ENCODE measurements at regions not wholly inside any gene's neighbourhood (a gene's known extent, or its start where the extent isn't known, plus 50 kb on each side); places are given as distances from the start of the nearest gene placed in this dataset.

DNA sequence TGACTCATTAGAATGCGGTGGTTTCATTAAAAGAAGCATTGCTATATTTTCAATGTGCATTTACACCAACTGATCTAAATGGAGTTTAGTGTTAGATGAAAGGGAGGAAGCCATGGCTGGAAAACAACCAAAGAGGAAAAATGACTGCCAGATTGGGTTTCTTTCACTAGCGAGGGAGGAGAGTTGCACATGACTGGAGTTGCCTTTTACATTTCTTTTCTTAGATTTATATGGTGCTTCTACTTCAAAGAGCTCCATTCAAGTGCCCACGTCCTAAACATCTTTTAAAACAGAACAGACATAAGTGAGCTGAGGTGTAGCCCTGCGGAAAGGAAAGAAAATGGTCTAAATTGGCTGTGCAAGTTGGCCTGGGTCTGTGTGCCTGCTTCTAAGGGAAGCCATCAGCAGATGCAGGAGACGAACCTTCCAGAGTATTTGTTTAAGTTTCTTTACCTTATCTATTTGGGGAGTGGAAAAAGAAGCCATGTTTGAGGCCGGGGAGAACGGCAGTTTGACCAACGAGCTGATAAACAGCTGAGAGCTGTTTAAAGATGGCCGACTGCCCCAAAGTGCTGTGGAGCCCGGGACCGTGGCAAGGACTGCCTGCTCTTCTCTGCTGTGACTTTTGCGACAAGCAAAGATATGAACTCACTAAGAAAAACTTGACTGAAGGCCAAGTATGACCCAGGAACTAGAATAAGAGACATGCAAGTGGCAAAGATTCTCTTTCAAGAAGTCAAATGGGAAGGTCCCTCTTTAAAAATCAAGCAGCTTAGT is 327.0 kb downstream of the ZNF516 start:
- DNase-seq = no peak
- 91 to 96% methylated on average over 8 to 12 of the region's 12 CpGs for WGBS, 2 experiments (ENCODE audit: insufficient coverage in 1 of 2, insufficient read length in 1 of 2)
- no peak overlapping the region for H3K4me3 ChIP-seq (ENCODE audit: low read length)
- Mint-ChIP-seq H3K9me3 (no peaks in the 10 kb centered on the region), H3K4me3 (no peak overlapping the region), H3K27me3 (ENCODE audit: insufficient read depth) (no peaks in the 10 kb centered on the region), H3K4me1 (peaks cover 8% of the 10 kb centered on the region), H3K36me3 (ENCODE audit: low read depth) (no peaks in the 10 kb centered on the region), H3K27ac (peak overlapping the region; percentile 46)
- H3K9ac ChIP-seq (ENCODE audit: extremely low read depth, low read length, poor library complexity, severe bottlenecking) = no peak overlapping the region
- no peaks in the 10 kb centered on the region for H3K4me1 ChIP-seq (ENCODE audit: control insufficient read depth, insufficient read depth, low read length)
- no peaks in the 10 kb centered on the region for H3K9me3 ChIP-seq (ENCODE audit: control insufficient read depth, low read length)
- TF ChIP-seq, protein P1, sequence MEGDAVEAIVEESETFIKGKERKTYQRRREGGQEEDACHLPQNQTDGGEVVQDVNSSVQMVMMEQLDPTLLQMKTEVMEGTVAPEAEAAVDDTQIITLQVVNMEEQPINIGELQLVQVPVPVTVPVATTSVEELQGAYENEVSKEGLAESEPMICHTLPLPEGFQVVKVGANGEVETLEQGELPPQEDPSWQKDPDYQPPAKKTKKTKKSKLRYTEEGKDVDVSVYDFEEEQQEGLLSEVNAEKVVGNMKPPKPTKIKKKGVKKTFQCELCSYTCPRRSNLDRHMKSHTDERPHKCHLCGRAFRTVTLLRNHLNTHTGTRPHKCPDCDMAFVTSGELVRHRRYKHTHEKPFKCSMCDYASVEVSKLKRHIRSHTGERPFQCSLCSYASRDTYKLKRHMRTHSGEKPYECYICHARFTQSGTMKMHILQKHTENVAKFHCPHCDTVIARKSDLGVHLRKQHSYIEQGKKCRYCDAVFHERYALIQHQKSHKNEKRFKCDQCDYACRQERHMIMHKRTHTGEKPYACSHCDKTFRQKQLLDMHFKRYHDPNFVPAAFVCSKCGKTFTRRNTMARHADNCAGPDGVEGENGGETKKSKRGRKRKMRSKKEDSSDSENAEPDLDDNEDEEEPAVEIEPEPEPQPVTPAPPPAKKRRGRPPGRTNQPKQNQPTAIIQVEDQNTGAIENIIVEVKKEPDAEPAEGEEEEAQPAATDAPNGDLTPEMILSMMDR (conservative IDR thresholded peaks at IDR 0.05) = no peak
- H3K27me3 ChIP-seq (ENCODE audit: control insufficient read depth, insufficient read depth, low read length, poor library complexity, severe bottlenecking) = no peaks in the 10 kb centered on the region
- H3K36me3 ChIP-seq (ENCODE audit: control insufficient read depth, insufficient read depth, low read length) = no peaks in the 10 kb centered on the region
- no peak overlapping the region for H3K27ac ChIP-seq (ENCODE audit: low read depth, low read length)

DNA sequence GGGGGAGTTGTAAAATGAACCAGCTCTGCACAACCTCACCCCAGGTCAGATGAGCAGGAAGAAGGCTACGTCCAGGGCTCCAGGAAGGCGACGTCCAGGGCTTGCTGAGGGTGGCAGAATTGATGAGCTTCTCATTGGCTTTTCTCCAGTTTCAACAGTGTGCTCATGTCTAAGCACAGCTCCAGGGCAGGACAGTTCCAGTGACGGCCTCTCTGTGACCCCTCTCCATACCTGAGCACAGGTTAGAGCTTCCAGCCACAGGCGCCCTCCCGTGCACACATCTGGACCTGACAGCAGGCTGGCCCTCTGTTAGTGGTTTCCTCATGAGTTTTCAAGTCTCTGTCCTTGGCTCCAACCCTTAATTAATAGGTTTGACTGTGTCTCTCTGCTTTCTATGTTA is 327.6 kb downstream of the ZNF516 start:
- no peak overlapping the region for H3K4me3 Mint-ChIP-seq
- H3K27me3 ChIP-seq (ENCODE audit: control insufficient read depth, insufficient read depth, low read length, poor library complexity, severe bottlenecking) = no peaks in the 10 kb centered on the region
- no peak overlapping the region for H3K9ac ChIP-seq (ENCODE audit: extremely low read depth, low read length, poor library complexity, severe bottlenecking)
- H3K4me1 ChIP-seq (ENCODE audit: control insufficient read depth, insufficient read depth, low read length) = no peaks in the 10 kb centered on the region
- no peaks in the 10 kb centered on the region for H3K36me3 Mint-ChIP-seq (ENCODE audit: low read depth)
- H3K4me1 Mint-ChIP-seq = peaks cover 8% of the 10 kb centered on the region
- H3K27ac ChIP-seq (ENCODE audit: low read depth, low read length) = no peak overlapping the region
- no peaks in the 10 kb centered on the region for H3K27me3 Mint-ChIP-seq (ENCODE audit: insufficient read depth)
- peak; percentile 64 for DNase-seq
- TF ChIP-seq, protein P1 (conservative IDR thresholded peaks at IDR 0.05) = no peak
- H3K36me3 ChIP-seq (ENCODE audit: control insufficient read depth, insufficient read depth, low read length) = no peaks in the 10 kb centered on the region
- 84 to 85% methylated on average over 6 of the region's 6 CpGs for WGBS, 2 experiments (ENCODE audit: insufficient coverage in 1 of 2, insufficient read length in 1 of 2)
- H3K4me3 ChIP-seq (ENCODE audit: low read length) = no peak overlapping the region
- no peak overlapping the region for H3K27ac Mint-ChIP-seq
- H3K9me3 ChIP-seq (ENCODE audit: control insufficient read depth, low read length) = no peaks in the 10 kb centered on the region
- no peaks in the 10 kb centered on the region for H3K9me3 Mint-ChIP-seq

DNA sequence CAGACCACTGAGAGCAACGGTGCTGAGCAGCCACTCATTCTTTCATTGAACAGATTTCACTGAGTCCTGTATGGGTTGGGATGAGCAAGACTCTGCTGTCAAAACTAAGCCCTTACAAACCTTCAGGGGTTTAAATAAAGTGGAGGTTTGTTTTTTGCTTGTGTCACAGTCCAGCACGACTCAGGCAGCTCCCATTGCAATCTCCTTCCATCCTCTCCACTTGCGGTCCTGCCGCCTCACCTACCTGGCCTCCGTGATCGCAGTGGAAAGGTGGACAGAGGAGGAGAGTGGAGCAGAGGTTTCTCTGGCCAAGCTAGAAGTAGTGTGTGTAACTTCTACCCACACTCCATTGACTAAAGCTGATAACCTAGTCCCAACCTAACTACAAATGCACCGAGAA is 332.2 kb downstream of the ZNF516 start:
- no peaks in the 10 kb centered on the region for H3K36me3 ChIP-seq (ENCODE audit: control insufficient read depth, insufficient read depth, low read length)
- Mint-ChIP-seq H3K27me3 (ENCODE audit: insufficient read depth) (no peaks in the 10 kb centered on the region), H3K36me3 (ENCODE audit: low read depth) (no peaks in the 10 kb centered on the region), H3K4me1 (peaks cover 3% of the 10 kb centered on the region), H3K27ac (no peak overlapping the region), H3K4me3 (no peak overlapping the region), H3K9me3 (no peaks in the 10 kb centered on the region)
- TF ChIP-seq, protein P1 (conservative IDR thresholded peaks at IDR 0.05) = no peak
- DNase-seq = no peak
- WGBS, 2 experiments (ENCODE audit: insufficient coverage in 1 of 2, insufficient read length in 1 of 2) = 84 to 100% methylated on average over 2 to 6 of the region's 7 CpGs
- no peaks in the 10 kb centered on the region for H3K4me1 ChIP-seq (ENCODE audit: control insufficient read depth, insufficient read depth, low read length)
- H3K9me3 ChIP-seq (ENCODE audit: control insufficient read depth, low read length) = no peaks in the 10 kb centered on the region
- H3K27me3 ChIP-seq (ENCODE audit: control insufficient read depth, insufficient read depth, low read length, poor library complexity, severe bottlenecking) = no peaks in the 10 kb centered on the region
- no peak overlapping the region for H3K9ac ChIP-seq (ENCODE audit: extremely low read depth, low read length, poor library complexity, severe bottlenecking)
- no peak overlapping the region for H3K27ac ChIP-seq (ENCODE audit: low read depth, low read length)
- no peak overlapping the region for H3K4me3 ChIP-seq (ENCODE audit: low read length)

Data from endodermal cell (in vitro differentiated cells).